ENCODE measurements at regions not wholly inside any gene's neighbourhood (a gene's known extent, or its start where the extent isn't known, plus 50 kb on each side); places are given as distances from the start of the nearest gene placed in this dataset.

DNA sequence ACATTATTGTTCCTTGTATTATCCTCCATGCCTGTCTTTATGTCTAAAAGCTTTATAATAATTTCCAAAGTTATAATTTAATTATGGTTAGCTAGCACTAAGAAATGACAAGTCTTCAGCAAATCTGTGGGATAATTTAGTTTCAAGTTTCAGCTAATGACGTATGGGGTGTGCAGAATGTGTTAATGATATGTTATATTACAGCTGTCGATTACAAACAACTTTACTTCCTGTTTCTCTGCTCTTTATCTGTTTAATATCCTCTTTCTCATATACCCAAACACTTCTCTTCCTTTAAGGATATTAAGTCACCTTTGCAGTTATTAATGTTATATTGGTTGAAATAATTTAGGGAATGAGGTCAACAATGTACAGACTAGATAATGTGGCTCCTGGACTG is 161.8 kb downstream of the CASP12 start:
- no peak for DNase-seq
- H3K36me3 ChIP-seq (ENCODE audit: control insufficient read depth, insufficient read depth, low read length) = no peaks in the 10 kb centered on the region
- H4K20me1 ChIP-seq (ENCODE audit: insufficient read depth, low read length) = no peaks in the 10 kb centered on the region
- H3K56ac ChIP-seq (ENCODE audit: extremely low read depth, insufficient read depth, low read length) = no peak overlapping the region
- in situ Hi-C loops (cut with MboI; ENCODE audit: low sequenced_read_pairs) (no loop called here), intact Hi-C loops (cut with micrococcal nuclease) (no loop called here), dilution Hi-C loops (cut with HindIII; ENCODE audit: low sequenced_read_pairs, unreplicated experiment) (no loop called here)
- no peaks in the 10 kb centered on the region for H3K79me1 ChIP-seq (ENCODE audit: low read depth in 1 of 2, low read length in 2 of 2)
- H4K91ac ChIP-seq (ENCODE audit: insufficient read depth, low read depth, low read length) = no peak overlapping the region
- no peaks in the 10 kb centered on the region for H3K4me1 ChIP-seq (ENCODE audit: control insufficient read depth, insufficient read depth, low read length)
- H4K8ac ChIP-seq (ENCODE audit: low read depth in 2 of 2, low read length in 2 of 2) = no peak overlapping the region
- no peaks in the 10 kb centered on the region for H3K9me3 ChIP-seq (ENCODE audit: control insufficient read depth, insufficient read depth, low read length)
- no peak overlapping the region for H3K4me2 ChIP-seq (ENCODE audit: low read depth, low read length)
- no TSS peak for BruUV-seq (replicated peaks)
- H2BK120ac ChIP-seq (ENCODE audit: low read depth, low read length) = no peak overlapping the region
- H2AFZ ChIP-seq (replicated peaks; ENCODE audit: low read length, poor library complexity) = no peak overlapping the region
- H2AK9ac ChIP-seq (replicated peaks; ENCODE audit: low read depth, low read length, poor library complexity) = no peak overlapping the region
- no peak overlapping the region for H2BK20ac ChIP-seq (ENCODE audit: low read depth, low read length)
- no peak overlapping the region for H3K23ac ChIP-seq (ENCODE audit: low read depth, low read length)
- no peaks in the 10 kb centered on the region for H3K9me1 ChIP-seq (ENCODE audit: insufficient read depth, low read length)
- H3K18ac ChIP-seq (ENCODE audit: low read depth, low read length) = no peak overlapping the region
- H4K5ac ChIP-seq (ENCODE audit: low read depth, low read length) = no peak overlapping the region
- H3K9ac ChIP-seq (ENCODE audit: low read depth, low read length) = no peak overlapping the region
- WGBS, 2 experiments (ENCODE audit: extremely low coverage in 2 of 2, insufficient read length in 1 of 2) = no CpG with 5 or more reads among the region's 2 CpGs
- no peak overlapping the region for H2BK5ac ChIP-seq (ENCODE audit: low read depth, low read length, poor library complexity, severe bottlenecking)
- ChIA-PET CTCF (interaction anchor here (0.6 to 0.9 kb wide), 2 partner anchors 16 kb away, joined by 3 to 5 read pairs; no protein-coding TSS in a partner anchor), POLR2A (ENCODE audit: unreplicated experiment) (no interaction called here)
- no peak overlapping the region for H3K27ac ChIP-seq (ENCODE audit: insufficient read depth, low read length)
- H3K4ac ChIP-seq (ENCODE audit: low read depth, low read length) = no peak overlapping the region
- no peak overlapping the region for H2BK15ac ChIP-seq (ENCODE audit: low read depth, low read length)
- no peak overlapping the region for H2AK5ac ChIP-seq (ENCODE audit: low read depth, low read length)
- no peak overlapping the region for H3K4me3 ChIP-seq (ENCODE audit: insufficient read depth, low read depth, low read length)
- no peaks in the 10 kb centered on the region for H3K27me3 ChIP-seq (ENCODE audit: control insufficient read depth, insufficient read depth, low read length)
- no peak for ATAC-seq (ENCODE audit: low read depth)
- TF ChIP-seq RAD21 (IDR thresholded peaks at IDR 0.05; ENCODE audit: low read length) = no peak
- H3K14ac ChIP-seq (replicated peaks; ENCODE audit: low read depth, low read length) = no peak overlapping the region

Measured in IMR-90 (cell line).